Heart right ventricle (tissue), 16 donors: ENCODE measurements at regions not wholly inside any gene's neighbourhood (a gene's known extent, or its start where the extent isn't known, plus 50 kb on each side); places are given as distances from the start of the nearest gene placed in this dataset.
A peak's percentile ranks its signal among the peaks of the same experiment; 100 is the strongest.

Experiments used
- ATAC-seq, 8 donors: fragments of 200-7000 bp; cut with Tn5 transposase; one replicate each; pipeline ENCODE4 v1.9.1; 2020; ENCODE audit warnings: mild to moderate bottlenecking in 8 of 8, moderate library complexity in 8 of 8, moderate number of reproducible peaks in 1 of 8
- DNase-seq, 2 donors: peaks; one replicate each; pipeline ENCODE4 v3.0.0-alpha.2; 2020
- H3K27ac ChIP-seq, 10 donors: fragments of 200-600 bp; sonication (generic) in 2 of 10; one replicate each; pipeline versions ENCODE4 v1.5.0 to v1.8.0; 2020 to 2022; ENCODE audit warnings: mild to moderate bottlenecking in 3 of 10
- H3K27me3 ChIP-seq, 7 donors: fragments of 200-600 bp; one replicate each; pipeline ENCODE4 v1.8.0; 2021 to 2022; ENCODE audit warnings: mild to moderate bottlenecking in 2 of 7
- H3K36me3 ChIP-seq, 9 donors: fragments of 200-600 bp; sonication (generic) in 1 of 9; one replicate each; pipeline versions ENCODE4 v1.5.0 to v1.8.0; 2020 to 2022; ENCODE audit warnings: mild to moderate bottlenecking in 2 of 9
- H3K4me1 ChIP-seq, 9 donors: fragments of 200-600 bp; sonication (generic) in 1 of 9; one replicate each; pipeline versions ENCODE4 v1.5.0 to v1.8.0; 2020 to 2022; ENCODE audit warnings: mild to moderate bottlenecking in 4 of 9
- H3K4me3 ChIP-seq, 10 donors: fragments of 200-600 bp; sonication (generic) in 2 of 10; one replicate each; pipeline versions ENCODE4 v1.5.0 to v1.8.0; 2020 to 2022; ENCODE audit warnings: mild to moderate bottlenecking in 7 of 10, moderate library complexity in 2 of 10
- H3K9me3 ChIP-seq, 11 donors: fragments of 200-600 bp in 10 of 11; sonication (generic) in 2 of 11; one replicate each; pipeline versions ENCODE4 v1.5.0 to v1.8.0; 2013 to 2022; ENCODE audit warnings: mild to moderate bottlenecking in 2 of 11, control low read depth in 1 of 11, moderate library complexity in 1 of 11
- CTCF ChIP-seq, 9 donors: fragments of 200-600 bp; sonication (generic) in 2 of 9; IDR thresholded peaks; one replicate each; pipeline versions ENCODE4 v1.5.0 to v1.8.0; 2021 to 2022; ENCODE audit warnings: antibody characterized with exemption in 9 of 9, mild to moderate bottlenecking in 5 of 9, moderate library complexity in 1 of 9
- WGBS, 2 donors: extraction: QIAGEN DNeasy Blood & Tissue Kit; methylation state at CpG; one replicate each; pipeline ENCODE4 v1.1.7; 2013; ENCODE audit warnings: inconsistent platforms in 1 of 2; 5-methylcytosine and 5-hydroxymethylcytosine counted together
- intact Hi-C, 10 donors: fragments of 100-400 bp; cut with DNase I; formaldehyde crosslinking; loops; one replicate each; pipeline versions ENCODE4 v1.11.1 to v1.14.2; 2022
- donor health status: Arrhythmogenic right ventricular cardiomyopathy.
- donor health status: ischemic (EF 13 %, LVEDD 7.1; RV severe dilation, severe dysfunction).
- donor health status: healthy with polysubstance abuse.
- donor health status: DM: no; HTN: yes; CAD: no.
- donor health status: DM: no; HTN: no; CAD: no.
- donor health status: ischemic (EF 25% LVEDD 6.9; RV normal size, moderate dysfunction).
- donor health status: ischemic (EF 25% LVEDD 5.7; RV mildly dilated, moderate dysfunction).
- donor health status: healthy.
- donor health status: DM: yes; HTN: yes; CAD: no.
- donor health status: Ischemic cardiomyopathy.
- donor health status: ischemic (EF 35%, LVEDD 5.7; RV mildly dilated, moderate dysfunction).
- donor health status: nonischemic (EF 11% LVEDD 7.7; RV severe dilation, severe dysfunction).
- donor health status: DM: yes; HTN: yes; CAD: no.
- donor health status: PGD.
- donor health status: ischemic (EF 29% LVEDD 5.4; RV normal size, mild dysfunction).
- donor health status: nonischemic (EF 23%, LVEDD 6.1; RV moderate dilation, normal function).

DNA sequence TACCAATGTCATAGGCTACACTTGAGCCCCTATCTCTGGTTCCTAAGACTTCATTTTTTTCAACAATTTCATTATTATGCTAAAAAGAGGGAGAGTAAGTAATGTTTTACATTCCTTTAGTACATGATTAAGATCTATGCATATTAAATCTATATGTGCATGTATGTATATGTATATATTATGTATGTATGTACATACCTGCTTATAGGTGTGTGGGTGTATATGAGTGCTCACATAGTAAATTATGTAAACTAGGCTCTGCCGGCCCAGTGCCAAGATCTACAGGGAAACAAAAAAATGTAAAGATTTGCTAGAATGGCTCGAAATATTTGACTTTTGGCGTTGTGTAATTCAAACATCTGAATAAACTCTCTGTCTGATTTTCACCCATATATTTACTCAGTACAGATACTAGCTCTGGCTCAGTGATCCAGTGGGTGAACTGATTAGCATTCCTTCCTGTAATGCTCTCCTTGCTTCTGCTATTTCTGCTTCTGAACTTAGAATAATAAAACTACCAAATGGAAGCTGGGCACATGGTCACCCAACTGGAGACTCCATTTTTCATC lies 113.1 kb upstream of the FGGY start:
- ATAC-seq: no peak
- H3K4me3 ChIP-seq: no peak overlapping the region
- H3K36me3 ChIP-seq: no peaks in the 10 kb centered on the region
- no peak for TF ChIP-seq CTCF (IDR thresholded peaks at IDR 0.05)
- 80 to 86% methylated on average over 3 of the region's 3 CpGs for WGBS, 2 donors
- H3K9me3 ChIP-seq: no peaks in the 10 kb centered on the region
- intact Hi-C loops: loop anchor here in 1 of 10 donors (10.0 kb wide), 1 partner anchor 91 kb away; no protein-coding TSS in a partner anchor
- H3K27ac ChIP-seq: no peak overlapping the region
- no peaks in the 10 kb centered on the region for H3K27me3 ChIP-seq
- DNase-seq: no peak
- peaks cover 0 to 23% (median 0%) of the 10 kb centered on the region in 9 donors for H3K4me1 ChIP-seq

- Histone ChIP-seq H3K4me1 (peaks cover 0 to 19% (median 0%) of the 10 kb centered on the region in 9 donors), H3K36me3 (no peaks in the 10 kb centered on the region), H3K27me3 (no peaks in the 10 kb centered on the region), H3K4me3 (no peak overlapping the region), H3K9me3 (no peaks in the 10 kb centered on the region), H3K27ac (no peak overlapping the region)
- 86 to 88% methylated on average over 5 of the region's 5 CpGs for WGBS, 2 donors
- DNase-seq (no peak), ATAC-seq (no peak)
- intact Hi-C loops: loop anchor here in 1 of 10 donors (10.0 kb wide), 1 partner anchor 90 kb away; no protein-coding TSS in a partner anchor
- TF ChIP-seq CTCF (IDR thresholded peaks at IDR 0.05): no peak
Observed at GRCh38 chr1:59184365-59184905, 112.5 kb upstream of the FGGY start.

DNA sequence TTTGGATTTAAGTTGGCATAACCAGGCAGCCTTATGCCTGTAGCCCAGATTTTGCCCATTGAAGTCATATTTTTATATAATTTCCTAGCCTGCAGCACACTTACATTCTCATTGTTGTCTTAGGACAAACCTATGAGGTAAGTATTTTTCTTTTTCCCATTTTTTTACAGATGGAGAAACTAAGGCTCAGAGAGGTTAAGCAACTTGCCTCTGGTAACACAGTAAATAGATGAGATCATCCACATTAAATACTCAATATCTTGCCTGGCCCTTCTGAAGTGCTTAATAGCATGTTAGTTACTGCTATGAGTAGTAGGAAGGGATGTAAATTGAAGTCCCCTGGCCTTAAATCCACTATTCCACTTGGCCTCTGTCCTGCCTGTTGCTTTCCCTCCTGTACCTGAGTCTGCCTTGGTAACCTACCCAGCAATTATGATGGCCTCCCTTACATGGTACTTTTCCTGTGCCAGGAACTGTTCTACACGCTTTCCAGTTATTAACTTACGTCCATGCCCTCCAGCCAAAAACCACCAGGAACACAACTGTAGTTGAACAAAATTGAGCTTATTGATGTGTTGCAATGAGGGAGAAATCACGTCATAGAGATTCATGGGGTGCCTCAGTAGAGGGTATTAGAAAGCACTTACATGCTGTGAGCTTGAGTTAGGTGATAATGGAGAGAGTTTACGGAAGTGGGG lies 111.6 kb upstream of the FGGY start:
- Histone ChIP-seq H3K4me3 (no peak overlapping the region), H3K9me3 (no peaks in the 10 kb centered on the region), H3K4me1 (peaks cover 0 to 10% (median 0%) of the 10 kb centered on the region in 9 donors), H3K27me3 (no peaks in the 10 kb centered on the region), H3K27ac (no peak overlapping the region), H3K36me3 (no peaks in the 10 kb centered on the region)
- intact Hi-C loops: loop anchor here in 1 of 10 donors (10.0 kb wide), 1 partner anchor 89 kb away; no protein-coding TSS in a partner anchor
- WGBS, 2 donors: 95% methylated on average over 4 of the region's 4 CpGs
- DNase-seq: no peak
- ATAC-seq: no peak
- no peak for TF ChIP-seq CTCF (IDR thresholded peaks at IDR 0.05)

DNA sequence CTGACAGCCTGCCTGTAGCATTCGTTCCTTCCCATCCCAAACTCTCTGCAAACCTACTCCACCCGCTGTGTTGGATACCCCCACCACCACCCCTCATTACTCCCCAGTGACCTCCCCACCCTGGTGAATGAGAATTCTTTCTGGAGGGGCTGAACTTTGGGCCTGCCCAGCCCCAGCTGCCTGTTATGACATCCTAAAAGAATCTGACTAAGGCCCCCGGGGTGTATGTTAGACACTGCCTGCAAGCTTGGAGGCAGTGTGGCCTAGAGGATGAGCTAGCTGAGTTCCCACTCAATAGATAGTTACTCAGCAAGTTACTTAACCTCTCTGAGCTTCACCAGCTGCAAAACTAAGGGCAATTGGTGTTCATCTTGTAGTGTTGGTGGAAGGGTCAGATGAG lies 110.2 kb upstream of the FGGY start:
- DNase-seq (no peak), ATAC-seq (peak in 5 of 8 donors; percentile 63 to 85 (median 75))
- peaks cover 0 to 5% (median 0%) of the 10 kb centered on the region in 9 donors for H3K4me1 ChIP-seq
- peak in 1 of 9 donors; percentile 14 for TF ChIP-seq CTCF (IDR thresholded peaks at IDR 0.05)
- no peak overlapping the region for H3K27ac ChIP-seq
- WGBS, 2 donors: 50 to 64% methylated on average over 3 of the region's 3 CpGs
- no peaks in the 10 kb centered on the region for H3K27me3 ChIP-seq
- no peaks in the 10 kb centered on the region for H3K9me3 ChIP-seq
- intact Hi-C loops: loop anchor here in 1 of 10 donors (10.0 kb wide), 1 partner anchor 88 kb away; no protein-coding TSS in a partner anchor
- H3K4me3 ChIP-seq: no peak overlapping the region
- H3K36me3 ChIP-seq: no peaks in the 10 kb centered on the region
